GM19193 (cell line): ENCODE measurements at regions not wholly inside any gene's neighbourhood (a gene's known extent, or its start where the extent isn't known, plus 50 kb on each side); places are given as distances from the start of the nearest gene placed in this dataset.

Experiments
- POLR2A ChIP-seq: IDR thresholded peaks from 4 replicates; pipeline ENCODE4 v1.6.1; 2011; ENCODE audit not compliant: insufficient read depth, insufficient read length; ENCODE audit errors: extremely low read depth

- TF ChIP-seq POLR2A: no peak
Observed at GRCh38 chr15:39447346-39447745, 133.5 kb upstream of the THBS1 start.

DNA sequence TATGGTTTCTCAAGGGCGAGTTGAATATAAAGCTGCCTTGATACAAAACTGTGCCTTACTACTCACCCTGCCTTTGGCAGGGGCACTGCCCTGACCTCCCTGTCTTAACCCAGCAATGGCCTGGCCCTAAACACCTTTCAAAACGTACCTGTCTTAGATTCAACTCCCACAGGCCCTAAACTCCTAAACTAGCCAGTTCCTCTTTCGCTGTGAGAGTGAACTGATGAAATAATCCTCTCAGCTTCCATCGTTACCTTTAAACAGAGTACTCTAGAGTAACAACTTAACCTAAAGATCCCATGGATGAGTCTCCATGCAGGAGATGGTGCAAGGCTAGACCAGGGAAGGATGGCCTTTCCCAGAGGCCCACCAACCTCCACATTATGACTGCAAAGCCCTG, 133.0 kb upstream of the THBS1 start:
- TF ChIP-seq POLR2A: no peak

DNA sequence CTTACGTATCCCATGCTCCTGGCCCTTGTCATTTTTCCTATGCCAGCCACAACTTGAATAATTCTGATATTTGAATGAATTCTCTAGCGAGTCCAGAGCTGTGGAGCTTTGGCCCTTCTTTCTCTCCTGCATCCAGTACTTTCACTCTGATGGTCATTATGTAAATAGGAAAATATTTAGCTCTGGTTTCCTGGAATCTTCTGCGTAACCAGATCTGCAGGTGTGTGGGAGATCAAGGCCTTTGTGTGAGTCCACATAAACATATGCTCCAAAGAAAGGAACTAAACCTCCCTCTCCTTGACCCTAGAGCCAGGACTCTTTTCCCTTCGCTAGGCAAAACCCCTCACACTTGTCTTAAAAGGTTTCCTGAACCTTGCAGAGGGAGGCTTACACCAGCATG, 132.5 kb upstream of the THBS1 start:
- TF ChIP-seq POLR2A: no peak

DNA sequence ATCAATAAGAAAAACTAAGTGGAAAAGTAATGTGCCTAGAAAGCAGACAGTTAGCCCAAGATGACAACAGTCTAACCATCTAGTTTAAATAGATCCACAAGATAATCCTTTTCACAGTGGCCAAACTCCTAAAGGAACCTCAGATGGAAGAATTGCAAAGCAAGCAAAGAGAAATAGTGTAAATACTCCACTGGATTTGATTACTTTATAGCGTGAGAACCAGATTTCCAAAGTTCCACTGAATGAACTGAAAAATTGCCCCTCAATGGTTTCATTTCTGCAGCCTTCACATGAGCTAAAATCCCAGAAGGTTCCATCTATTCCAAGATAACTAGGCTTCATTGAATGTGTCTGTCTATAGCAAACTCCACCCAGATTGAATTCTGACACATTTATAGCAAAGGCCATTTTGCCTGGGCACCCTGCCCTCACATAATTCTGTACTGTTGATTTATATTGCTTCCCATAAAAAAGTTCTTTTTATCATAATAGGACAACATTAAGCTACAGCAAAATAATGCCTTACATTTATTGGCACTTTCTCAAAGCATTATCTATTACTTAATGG, 129.7 kb upstream of the THBS1 start:
- TF ChIP-seq POLR2A: no peak

DNA sequence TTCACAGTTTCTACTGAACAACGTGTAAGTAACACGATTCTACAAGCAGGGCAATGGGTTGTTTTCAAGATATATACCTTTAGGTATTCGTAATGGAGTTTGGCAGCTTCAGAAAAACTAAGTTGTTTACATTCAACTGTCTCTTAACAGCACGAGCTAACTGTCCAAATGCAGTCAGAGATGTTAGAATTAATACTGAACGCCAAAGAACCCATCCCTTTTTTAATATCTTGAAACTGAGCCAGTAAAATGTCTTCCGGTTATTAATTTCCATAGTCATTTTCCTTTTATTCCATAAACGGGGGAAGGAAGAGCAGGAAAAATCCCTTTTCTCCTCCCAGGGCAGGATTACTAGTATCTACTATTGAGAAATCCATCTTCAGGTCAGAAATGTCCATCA, 129.0 kb upstream of the THBS1 start:
- TF ChIP-seq POLR2A: no peak

GRCh38 chr15:39453620-39454019, 127.3 kb upstream of the THBS1 start:
- no peak for TF ChIP-seq POLR2A

DNA sequence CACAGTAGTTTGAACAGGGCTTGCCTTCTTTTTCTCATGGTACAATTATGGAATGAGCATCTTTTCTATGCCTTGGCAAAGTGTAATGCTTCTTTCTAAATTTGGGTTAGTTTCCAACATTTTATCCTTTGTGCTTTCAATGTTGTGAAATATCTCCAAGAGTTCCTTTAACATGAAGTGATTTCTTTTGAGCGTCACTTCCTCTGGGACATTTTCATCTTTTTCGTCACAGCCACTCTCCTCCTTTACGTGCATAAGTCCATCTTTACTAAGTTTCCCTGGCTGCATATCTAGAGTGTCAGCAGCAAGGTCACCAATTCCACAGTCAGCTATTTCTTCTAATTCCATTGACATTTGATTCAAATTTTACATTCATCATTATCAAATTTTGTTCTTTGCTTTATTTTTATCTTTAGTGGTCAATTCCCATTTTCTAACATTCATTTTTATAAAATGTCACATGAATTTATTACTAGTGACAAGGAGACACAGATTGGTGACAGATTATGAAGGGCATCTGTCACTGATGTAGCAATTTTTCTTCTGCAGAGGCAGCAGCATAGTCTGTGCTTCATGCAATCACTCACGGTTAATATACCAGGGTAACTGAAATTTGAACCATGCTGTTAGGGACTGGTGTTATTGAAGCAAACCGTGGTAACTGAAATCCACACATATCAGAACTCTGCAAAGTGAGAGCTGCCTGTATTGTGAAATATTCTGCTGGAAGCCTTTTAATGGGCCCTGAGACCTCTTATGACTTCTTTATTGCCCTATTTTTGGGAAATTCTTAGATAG, 126.5 kb upstream of the THBS1 start:
- no peak for TF ChIP-seq POLR2A

DNA sequence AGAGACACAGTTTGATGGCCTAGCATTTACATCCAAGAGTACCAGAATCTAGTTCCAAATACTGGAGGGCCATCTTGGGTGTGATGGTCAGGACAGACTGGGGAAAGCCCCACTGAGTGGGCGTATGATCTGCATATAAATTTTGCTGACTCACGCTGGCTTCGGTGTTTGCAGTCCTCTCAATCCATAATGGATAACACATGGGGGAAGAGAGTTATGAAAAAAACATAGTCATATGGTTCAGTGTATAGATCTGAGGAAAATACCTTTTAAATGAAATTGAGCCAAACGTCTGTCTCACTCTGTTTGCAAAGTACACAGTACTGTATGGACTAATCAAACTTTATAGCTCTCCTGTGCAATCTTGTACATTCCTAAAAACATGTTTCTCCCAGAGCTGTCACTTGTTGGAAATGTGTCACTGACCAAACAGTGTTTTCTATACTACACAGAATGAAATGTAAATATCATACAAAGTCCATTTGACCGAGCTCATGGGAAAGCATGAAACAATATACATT, 125.3 kb upstream of the THBS1 start:
- no peak for TF ChIP-seq POLR2A

DNA sequence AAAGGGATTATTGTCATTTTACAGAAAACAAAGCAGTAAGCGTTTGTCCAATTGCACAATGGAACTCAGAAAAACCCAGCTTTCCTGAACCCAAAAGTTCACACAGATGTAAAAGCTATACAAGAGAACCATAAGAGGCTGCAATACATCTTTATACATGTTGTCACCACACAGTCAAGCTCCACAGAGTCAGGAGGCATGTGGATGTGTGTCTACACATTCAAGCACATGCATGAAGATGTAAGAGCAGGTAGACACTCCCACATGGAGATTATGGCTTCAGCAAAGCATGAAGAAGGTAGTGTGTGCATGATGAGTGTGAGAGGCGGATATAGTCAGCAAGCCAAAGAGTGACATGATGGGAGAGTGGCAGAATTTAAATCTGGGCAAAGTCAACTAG, 124.7 kb upstream of the THBS1 start:
- no peak for TF ChIP-seq POLR2A

- no peak for TF ChIP-seq POLR2A
Observed at GRCh38 chr15:39456582-39457330, 124.1 kb upstream of the THBS1 start.

DNA sequence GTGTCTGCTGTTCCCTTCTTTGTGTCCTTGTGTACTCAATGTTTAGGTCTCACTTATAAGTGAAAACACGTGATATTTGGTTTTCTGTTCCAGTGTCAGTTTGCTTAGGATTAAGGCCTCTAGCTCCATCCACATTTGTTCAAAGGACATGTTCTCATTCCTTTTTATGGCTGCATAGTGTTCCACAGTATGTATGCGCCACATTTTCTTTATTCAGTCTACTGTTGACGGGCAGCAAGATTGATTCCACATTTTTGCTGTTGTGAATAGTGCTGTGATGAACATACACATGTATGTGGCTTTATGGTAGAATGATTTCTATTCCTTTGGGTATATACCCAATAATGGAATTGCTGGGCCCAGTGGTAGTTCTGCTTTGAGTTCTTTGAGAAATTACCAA, 122.7 kb upstream of the THBS1 start:
- TF ChIP-seq POLR2A: no peak

- no peak for TF ChIP-seq POLR2A
Observed at GRCh38 chr15:39459548-39459947, 121.3 kb upstream of the THBS1 start.

DNA sequence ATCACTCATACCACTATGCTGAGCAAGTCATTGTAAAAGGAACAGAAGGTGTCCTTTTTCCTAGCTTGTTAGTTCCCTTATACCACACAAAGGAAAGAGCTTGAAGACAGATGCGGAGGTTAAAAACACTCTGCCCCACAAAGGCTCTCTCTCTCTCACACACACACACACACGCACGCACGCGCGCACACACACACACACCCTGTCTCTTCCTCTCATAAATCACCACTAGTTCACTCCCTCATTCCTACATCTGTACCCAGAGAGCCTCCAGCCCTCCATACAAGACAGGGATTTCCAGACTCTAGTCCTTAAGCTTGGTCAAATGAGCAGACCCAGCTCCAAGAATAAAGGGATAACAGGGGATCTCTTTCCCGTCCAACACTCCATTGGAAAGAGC, 120.1 kb upstream of the THBS1 start:
- TF ChIP-seq POLR2A: no peak

- no peak for TF ChIP-seq POLR2A
Observed at GRCh38 chr15:39461536-39462130, 119.2 kb upstream of the THBS1 start.

DNA sequence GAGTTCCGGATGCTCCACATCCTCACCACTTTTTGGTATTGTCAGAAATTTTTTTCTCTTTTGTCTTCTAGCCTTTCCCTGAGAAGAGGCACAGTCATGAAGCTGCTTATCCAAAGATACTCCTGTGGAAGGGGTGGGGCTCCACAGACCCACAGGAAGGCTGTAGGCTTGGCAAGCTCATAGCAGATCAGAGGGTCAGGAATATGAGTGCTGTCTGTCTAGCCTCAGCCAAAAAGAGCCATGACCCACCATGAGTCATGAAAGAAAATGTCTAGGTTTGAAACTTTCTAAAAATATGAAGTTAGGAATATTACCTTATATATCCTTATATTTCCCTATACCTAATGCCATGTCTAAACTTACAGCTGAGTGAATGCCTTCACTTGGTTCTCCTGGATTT, 118.2 kb upstream of the THBS1 start:
- TF ChIP-seq POLR2A: no peak

- TF ChIP-seq POLR2A: no peak
Observed at GRCh38 chr15:39465843-39466749, 114.8 kb upstream of the THBS1 start.
